PC-3 (cell line): ENCODE measurements at regions not wholly inside any gene's neighbourhood (a gene's known extent, or its start where the extent isn't known, plus 50 kb on each side); places are given as distances from the start of the nearest gene placed in this dataset.

Experiments
- EZH2 ChIP-seq: fragments of 300-600 bp; sonication (generic); IDR thresholded peaks from one replicate; pipeline ENCODE4 v1.6.1; 2017; ENCODE audit warnings: antibody characterized with exemption, mild to moderate bottlenecking, low read length; ENCODE audit not compliant: unreplicated experiment
- EZH2phosphoT487 ChIP-seq: fragments of 300-600 bp; sonication (generic); IDR thresholded peaks from 2 replicates; pipeline ENCODE4 v1.6.1; 2018; ENCODE audit warnings: mild to moderate bottlenecking, antibody characterized with exemption, low read length, borderline replicate concordance
- TF ChIP-seq, protein P1 (sequence below): fragments of 300-600 bp; sonication (generic); conservative IDR thresholded peaks from 2 replicates; pipeline ENCODE4 v1.5.1; 2017; ENCODE audit warnings: antibody characterized with exemption, low read depth, mild to moderate bottlenecking, low read length

DNA sequence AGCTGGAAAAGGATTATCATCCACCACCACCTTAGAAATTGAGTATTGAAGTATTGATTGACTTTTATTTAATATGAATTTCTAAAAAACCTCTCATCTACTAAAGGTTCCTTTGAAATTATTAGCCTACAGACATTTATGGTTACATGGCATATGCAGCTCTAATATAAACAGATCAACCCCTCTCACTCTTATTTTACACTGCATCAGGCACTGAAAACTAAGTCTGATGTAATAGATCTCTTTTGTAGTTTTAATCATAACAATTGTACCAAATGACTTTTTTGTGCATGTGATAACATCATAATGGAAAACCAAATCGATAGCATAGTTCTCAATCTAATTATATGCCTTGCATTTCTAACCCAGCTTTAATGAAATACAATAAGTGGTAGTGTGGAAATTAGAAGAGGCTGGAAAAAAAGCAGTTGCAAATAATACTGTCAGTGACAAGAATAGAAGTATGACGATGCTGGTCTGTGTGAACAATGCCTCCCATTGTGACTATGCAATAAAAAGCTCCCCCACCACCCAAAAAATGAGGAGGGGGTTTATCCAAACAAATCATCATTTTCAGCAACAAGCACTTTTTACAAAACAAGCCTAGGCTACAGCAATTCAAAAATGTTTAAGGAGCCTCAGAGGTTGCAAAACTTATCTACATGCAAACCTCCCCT lies 426.5 kb upstream of the NFIA start:
- TF ChIP-seq, protein P1, sequence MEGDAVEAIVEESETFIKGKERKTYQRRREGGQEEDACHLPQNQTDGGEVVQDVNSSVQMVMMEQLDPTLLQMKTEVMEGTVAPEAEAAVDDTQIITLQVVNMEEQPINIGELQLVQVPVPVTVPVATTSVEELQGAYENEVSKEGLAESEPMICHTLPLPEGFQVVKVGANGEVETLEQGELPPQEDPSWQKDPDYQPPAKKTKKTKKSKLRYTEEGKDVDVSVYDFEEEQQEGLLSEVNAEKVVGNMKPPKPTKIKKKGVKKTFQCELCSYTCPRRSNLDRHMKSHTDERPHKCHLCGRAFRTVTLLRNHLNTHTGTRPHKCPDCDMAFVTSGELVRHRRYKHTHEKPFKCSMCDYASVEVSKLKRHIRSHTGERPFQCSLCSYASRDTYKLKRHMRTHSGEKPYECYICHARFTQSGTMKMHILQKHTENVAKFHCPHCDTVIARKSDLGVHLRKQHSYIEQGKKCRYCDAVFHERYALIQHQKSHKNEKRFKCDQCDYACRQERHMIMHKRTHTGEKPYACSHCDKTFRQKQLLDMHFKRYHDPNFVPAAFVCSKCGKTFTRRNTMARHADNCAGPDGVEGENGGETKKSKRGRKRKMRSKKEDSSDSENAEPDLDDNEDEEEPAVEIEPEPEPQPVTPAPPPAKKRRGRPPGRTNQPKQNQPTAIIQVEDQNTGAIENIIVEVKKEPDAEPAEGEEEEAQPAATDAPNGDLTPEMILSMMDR, result no peak
- TF ChIP-seq EZH2phosphoT487 (no peak), EZH2 (no peak)
